ENCODE measurements at regions not wholly inside any gene's neighbourhood (a gene's known extent, or its start where the extent isn't known, plus 50 kb on each side); places are given as distances from the start of the nearest gene placed in this dataset.

DNA sequence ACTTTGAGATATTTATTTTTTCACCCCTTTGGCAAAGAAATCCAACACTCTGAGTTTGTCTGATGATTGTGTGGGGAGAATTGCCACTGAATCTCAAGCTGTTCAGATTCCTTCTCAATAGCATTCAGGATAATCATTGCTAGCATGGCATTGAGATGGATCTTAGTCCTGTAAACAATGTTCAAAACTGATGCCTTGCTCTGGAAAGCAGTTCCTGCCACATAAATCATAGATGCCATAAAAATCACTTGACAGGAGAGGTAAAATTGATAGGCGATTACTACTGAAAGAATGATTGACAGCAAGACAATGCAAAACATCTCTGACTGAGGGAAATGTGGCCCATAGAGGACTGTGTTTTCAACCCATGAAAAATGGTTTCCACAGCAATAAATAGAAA, 915.6 kb downstream of the TRHDE start:
- no peak for DNase-seq (ENCODE audit: low read depth, low spot score)
- no peak overlapping the region for H3K4me3 ChIP-seq (ENCODE audit: low read depth, low read length)
- in situ Hi-C loops (cut with HindIII; ENCODE audit: low sequenced_read_pairs): no loop called here
- TF ChIP-seq, protein P1, sequence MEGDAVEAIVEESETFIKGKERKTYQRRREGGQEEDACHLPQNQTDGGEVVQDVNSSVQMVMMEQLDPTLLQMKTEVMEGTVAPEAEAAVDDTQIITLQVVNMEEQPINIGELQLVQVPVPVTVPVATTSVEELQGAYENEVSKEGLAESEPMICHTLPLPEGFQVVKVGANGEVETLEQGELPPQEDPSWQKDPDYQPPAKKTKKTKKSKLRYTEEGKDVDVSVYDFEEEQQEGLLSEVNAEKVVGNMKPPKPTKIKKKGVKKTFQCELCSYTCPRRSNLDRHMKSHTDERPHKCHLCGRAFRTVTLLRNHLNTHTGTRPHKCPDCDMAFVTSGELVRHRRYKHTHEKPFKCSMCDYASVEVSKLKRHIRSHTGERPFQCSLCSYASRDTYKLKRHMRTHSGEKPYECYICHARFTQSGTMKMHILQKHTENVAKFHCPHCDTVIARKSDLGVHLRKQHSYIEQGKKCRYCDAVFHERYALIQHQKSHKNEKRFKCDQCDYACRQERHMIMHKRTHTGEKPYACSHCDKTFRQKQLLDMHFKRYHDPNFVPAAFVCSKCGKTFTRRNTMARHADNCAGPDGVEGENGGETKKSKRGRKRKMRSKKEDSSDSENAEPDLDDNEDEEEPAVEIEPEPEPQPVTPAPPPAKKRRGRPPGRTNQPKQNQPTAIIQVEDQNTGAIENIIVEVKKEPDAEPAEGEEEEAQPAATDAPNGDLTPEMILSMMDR (IDR thresholded peaks at IDR 0.05; ENCODE audit: low read depth, low read length): no peak

DNA sequence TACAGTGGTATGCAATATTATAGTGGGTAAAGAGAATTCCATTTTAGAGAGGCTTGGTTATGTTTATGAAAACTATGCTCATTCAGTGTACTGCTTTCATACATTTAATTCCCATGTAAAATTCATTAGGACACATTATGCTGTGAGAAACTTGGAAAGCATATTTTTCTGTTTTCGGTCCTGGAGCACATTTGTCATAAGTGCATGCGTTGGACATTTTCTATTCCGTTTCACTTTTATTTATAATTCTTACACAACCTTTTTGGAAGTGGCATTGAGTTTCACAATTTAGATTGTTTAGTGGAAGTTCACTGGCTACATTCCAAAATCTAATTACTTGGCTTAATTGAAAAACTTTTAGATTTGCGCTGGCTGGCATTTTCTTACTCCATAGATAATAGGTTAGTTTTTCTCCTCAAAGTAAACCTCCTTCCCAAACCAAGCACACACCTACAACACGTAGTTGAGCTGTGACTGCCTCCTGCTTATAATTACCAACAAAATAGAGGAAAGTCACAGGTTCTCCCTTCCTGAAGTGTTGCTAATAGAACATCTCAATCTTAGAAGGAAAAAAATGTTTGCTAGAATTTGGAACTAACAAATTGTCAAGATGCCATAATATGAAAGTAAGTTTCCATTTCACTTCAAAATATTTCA, 938.5 kb downstream of the TRHDE start:
- TF ChIP-seq, protein P1 (IDR thresholded peaks at IDR 0.05; ENCODE audit: low read depth, low read length): no peak
- in situ Hi-C loops (cut with HindIII; ENCODE audit: low sequenced_read_pairs): no loop called here
- no peak overlapping the region for H3K4me3 ChIP-seq (ENCODE audit: low read depth, low read length)
- no peak for DNase-seq (ENCODE audit: low read depth, low spot score)

DNA sequence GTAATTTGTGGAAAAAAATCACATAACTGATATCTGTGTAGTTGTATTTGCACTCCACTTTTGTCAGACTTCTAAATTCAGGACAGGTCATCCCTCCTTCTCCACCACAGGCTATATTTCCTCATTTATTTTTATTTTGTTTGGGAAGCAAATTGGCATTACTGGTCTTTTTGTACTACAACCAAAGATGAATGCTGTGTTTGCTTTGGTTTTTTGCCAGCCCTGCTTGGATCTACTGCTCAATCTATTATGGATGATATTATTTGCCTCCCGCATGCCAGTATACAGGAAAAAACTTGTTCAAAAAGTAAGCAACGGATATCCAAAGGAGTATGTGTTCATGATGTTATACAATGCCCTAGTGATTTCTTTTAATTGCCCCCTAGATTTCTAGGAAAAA, 948.8 kb downstream of the TRHDE start:
- in situ Hi-C loops (cut with HindIII; ENCODE audit: low sequenced_read_pairs): no loop called here
- TF ChIP-seq, protein P1 (IDR thresholded peaks at IDR 0.05; ENCODE audit: low read depth, low read length): no peak
- no peak overlapping the region for H3K4me3 ChIP-seq (ENCODE audit: low read depth, low read length)
- no peak for DNase-seq (ENCODE audit: low read depth, low spot score)

DNA sequence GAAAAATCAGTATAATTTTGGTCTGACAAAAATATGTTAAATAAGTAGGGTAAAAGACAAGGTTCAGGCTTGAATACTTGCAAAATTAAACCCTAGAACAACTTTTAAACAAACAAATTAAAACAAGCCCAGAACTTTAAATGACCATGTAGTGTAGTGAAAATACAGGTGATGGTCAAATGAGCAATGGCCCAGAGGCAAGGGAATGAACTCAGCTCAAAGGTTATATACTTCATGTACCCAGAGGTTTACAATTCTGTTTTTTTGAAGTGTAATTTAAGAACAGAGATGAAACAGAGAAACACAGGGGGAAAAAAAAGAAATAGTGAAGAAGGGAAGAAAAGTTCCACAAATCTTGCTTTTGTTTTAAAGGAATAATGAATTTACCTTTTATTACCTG, 949.2 kb downstream of the TRHDE start:
- in situ Hi-C loops (cut with HindIII; ENCODE audit: low sequenced_read_pairs): no loop called here
- no peak for DNase-seq (ENCODE audit: low read depth, low spot score)
- no peak overlapping the region for H3K4me3 ChIP-seq (ENCODE audit: low read depth, low read length)
- TF ChIP-seq, protein P1 (IDR thresholded peaks at IDR 0.05; ENCODE audit: low read depth, low read length): no peak

DNA sequence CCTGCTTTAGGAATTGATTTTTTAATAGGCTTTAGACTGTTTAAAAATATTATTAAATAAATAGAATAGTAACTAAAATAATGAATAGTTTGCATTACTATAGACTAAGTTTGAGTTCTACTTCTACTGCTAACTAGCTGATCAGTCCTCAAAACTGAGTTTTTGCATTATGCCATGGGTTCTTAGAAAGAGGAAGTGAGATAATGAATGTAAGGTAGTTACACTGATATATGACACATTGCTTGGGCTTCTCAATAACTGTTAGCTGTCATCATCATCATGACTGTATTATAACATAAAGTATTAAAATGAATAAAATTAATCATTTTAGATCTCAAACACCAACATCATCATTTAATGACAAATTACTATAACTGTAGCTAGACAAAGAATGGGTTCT, 949.7 kb downstream of the TRHDE start:
- no peak overlapping the region for H3K4me3 ChIP-seq (ENCODE audit: low read depth, low read length)
- in situ Hi-C loops (cut with HindIII; ENCODE audit: low sequenced_read_pairs): no loop called here
- DNase-seq (ENCODE audit: low read depth, low spot score): no peak
- TF ChIP-seq, protein P1 (IDR thresholded peaks at IDR 0.05; ENCODE audit: low read depth, low read length): no peak

DNA sequence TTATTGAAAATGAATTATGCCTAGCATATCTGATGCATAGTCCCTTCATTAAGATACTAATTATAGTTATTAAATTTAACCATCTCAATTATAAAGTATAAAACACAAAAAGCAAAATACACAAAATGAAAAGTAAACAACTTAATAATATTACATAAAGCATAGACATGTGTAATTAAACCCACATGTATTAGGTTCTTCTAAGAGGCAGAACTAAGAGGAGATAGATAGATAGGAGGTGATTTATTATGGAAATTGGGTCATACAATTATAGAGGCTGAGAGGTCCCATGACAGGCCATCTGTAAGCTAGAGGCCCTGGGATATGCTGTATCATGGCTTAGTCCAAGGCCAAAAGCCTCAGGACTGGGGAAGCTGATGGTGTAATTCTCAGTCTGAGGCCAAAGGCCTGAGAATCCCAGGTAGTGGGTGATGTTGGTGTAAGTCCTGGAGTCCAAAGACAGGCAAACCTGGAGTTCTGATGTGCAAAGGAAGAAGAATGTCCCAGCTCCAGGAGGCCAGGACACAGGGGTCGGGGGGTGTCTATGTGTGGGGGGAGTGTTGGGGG, 953.3 kb downstream of the TRHDE start:
- no peak overlapping the region for H3K4me3 ChIP-seq (ENCODE audit: low read depth, low read length)
- TF ChIP-seq, protein P1 (IDR thresholded peaks at IDR 0.05; ENCODE audit: low read depth, low read length): no peak
- in situ Hi-C loops (cut with HindIII; ENCODE audit: low sequenced_read_pairs): no loop called here
- DNase-seq (ENCODE audit: low read depth, low spot score): no peak
